GM12892 (cell line): ENCODE measurements at regions not wholly inside any gene's neighbourhood (a gene's known extent, or its start where the extent isn't known, plus 50 kb on each side); places are given as distances from the start of the nearest gene placed in this dataset.

ENCODE experiments used
- DNase-seq: peaks from one replicate; pipeline ENCODE4 v3.0.0; 2011; ENCODE audit not compliant: insufficient read length
- FAIRE-seq: peaks from 2 replicates; lab custom pipeline; 2011; peaks lifted over from hg19 to GRCh38; lab: Jason Lieb, UNC
- POLR2A ChIP-seq: IDR thresholded peaks from 2 replicates; pipeline ENCODE4 v1.6.1; 2011; ENCODE audit warnings: low read depth, low read length, control low read depth
- POLR2AphosphoS5 ChIP-seq: IDR thresholded peaks from 2 replicates; pipeline ENCODE4 v1.6.1; 2011; ENCODE audit warnings: low read depth, low read length, control low read depth

- TF ChIP-seq POLR2A = no peak
- DNase-seq = no peak
- peak; percentile 73 for FAIRE-seq
These were observed 136.6 kb downstream of the SPAG6 start for GRCh38 chr10:22481687-22482539.

GRCh38 chr10:22483132-22483531 lies 137.8 kb downstream of the SPAG6 start:
- FAIRE-seq (no peak), DNase-seq (no peak)
- no peak for TF ChIP-seq POLR2AphosphoS5
- TF ChIP-seq POLR2A = no peak
